ENCODE measurements at regions not wholly inside any gene's neighbourhood (a gene's known extent, or its start where the extent isn't known, plus 50 kb on each side); places are given as distances from the start of the nearest gene placed in this dataset.

GRCh38 chrY:16486696-16487215, 1393.3 kb downstream of the CDY2B start:
- TF ChIP-seq CTCF (IDR thresholded peaks at IDR 0.05): no peak
- TF ChIP-seq POLR2A (IDR thresholded peaks at IDR 0.05): no peak

All from testis (tissue), 2 donors.